SK-N-SH treated with all-trans-retinoic acid at 6 μM for 48 hours (cell line): ENCODE measurements at regions not wholly inside any gene's neighbourhood (a gene's known extent, or its start where the extent isn't known, plus 50 kb on each side); places are given as distances from the start of the nearest gene placed in this dataset.

Experiments used
- BACH2 ChIP-seq: fragments of 250-450 bp; sonication (Bioruptor Pico); IDR thresholded peaks from 2 replicates; pipeline ENCODE4 v1.9.0; 2021; ENCODE audit warnings: mild to moderate bottlenecking, borderline replicate concordance
- PATZ1 ChIP-seq: fragments of 250-450 bp; sonication (Bioruptor Pico); IDR thresholded peaks from 2 replicates; pipeline ENCODE4 v1.8.0; 2020; ENCODE audit warnings: mild to moderate bottlenecking, moderate library complexity, borderline replicate concordance
- POU6F1 ChIP-seq: fragments of 250-450 bp; sonication (Bioruptor Pico); IDR thresholded peaks from 2 replicates; pipeline ENCODE4 v1.8.0; 2021; ENCODE audit warnings: low read depth, mild to moderate bottlenecking, moderate library complexity, borderline replicate concordance
- ZFP3 ChIP-seq: fragments of 250-450 bp; sonication (Bioruptor Pico); IDR thresholded peaks from 2 replicates; pipeline ENCODE4 v1.5.0; 2020; ENCODE audit warnings: mild to moderate bottlenecking, moderate library complexity

GRCh38 chr4:115841871-115842270, 728.5 kb upstream of the NDST4 start:
- TF ChIP-seq ZFP3 (CRISPR knock-in tag) (no peak), PATZ1 (no peak), BACH2 (CRISPR knock-in tag) (no peak), POU6F1 (no peak)
